ENCODE measurements at regions not wholly inside any gene's neighbourhood (a gene's known extent, or its start where the extent isn't known, plus 50 kb on each side); places are given as distances from the start of the nearest gene placed in this dataset.
"Not testable (repeated sequence)": the region's sequence is repeated elsewhere in the genome, so short reads cannot be mapped to it uniquely, and the experiment has no call there.

DNA sequence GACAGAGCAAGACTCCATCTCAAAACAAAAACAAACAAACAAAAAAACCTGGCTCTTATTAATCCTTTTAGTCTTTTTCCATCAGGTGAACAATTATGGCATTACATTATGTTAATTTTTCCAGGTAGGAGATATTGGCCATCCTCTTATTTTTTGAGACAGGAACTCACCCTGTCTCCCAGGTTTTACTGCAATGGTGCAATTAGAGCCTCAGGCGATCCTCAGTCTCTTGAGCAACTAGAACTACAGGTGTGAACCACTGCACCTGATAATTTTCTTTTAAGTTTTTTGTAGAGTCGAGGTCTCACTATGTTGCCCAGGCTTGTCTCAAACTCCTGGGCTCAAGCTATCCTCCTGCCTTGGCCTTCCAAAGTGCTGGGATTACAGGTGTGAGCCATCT is 732.7 kb upstream of the DEFB115 start:
- TF ChIP-seq, protein P1, sequence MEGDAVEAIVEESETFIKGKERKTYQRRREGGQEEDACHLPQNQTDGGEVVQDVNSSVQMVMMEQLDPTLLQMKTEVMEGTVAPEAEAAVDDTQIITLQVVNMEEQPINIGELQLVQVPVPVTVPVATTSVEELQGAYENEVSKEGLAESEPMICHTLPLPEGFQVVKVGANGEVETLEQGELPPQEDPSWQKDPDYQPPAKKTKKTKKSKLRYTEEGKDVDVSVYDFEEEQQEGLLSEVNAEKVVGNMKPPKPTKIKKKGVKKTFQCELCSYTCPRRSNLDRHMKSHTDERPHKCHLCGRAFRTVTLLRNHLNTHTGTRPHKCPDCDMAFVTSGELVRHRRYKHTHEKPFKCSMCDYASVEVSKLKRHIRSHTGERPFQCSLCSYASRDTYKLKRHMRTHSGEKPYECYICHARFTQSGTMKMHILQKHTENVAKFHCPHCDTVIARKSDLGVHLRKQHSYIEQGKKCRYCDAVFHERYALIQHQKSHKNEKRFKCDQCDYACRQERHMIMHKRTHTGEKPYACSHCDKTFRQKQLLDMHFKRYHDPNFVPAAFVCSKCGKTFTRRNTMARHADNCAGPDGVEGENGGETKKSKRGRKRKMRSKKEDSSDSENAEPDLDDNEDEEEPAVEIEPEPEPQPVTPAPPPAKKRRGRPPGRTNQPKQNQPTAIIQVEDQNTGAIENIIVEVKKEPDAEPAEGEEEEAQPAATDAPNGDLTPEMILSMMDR (conservative IDR thresholded peaks at IDR 0.05 in 1 of 2, IDR thresholded peaks at IDR 0.05 in 1 of 2; ENCODE audit: extremely low read depth in 1 of 2, insufficient read depth in 1 of 2, low read depth in 1 of 2, low read length in 2 of 2): not testable (repeated sequence)
- TF ChIP-seq EZH2 (IDR thresholded peaks at IDR 0.05; ENCODE audit: borderline replicate concordance, low read length): not testable (repeated sequence)
